Thyroid gland (tissue), 4 donors: ENCODE measurements at regions not wholly inside any gene's neighbourhood (a gene's known extent, or its start where the extent isn't known, plus 50 kb on each side); places are given as distances from the start of the nearest gene placed in this dataset.

ENCODE experiments used
- CTCF ChIP-seq, 6 experiments: fragments of 200-600 bp in 3 of 6; fragments of 450-650 bp in 3 of 6; sonication (generic) in 3 of 6; IDR thresholded peaks; one replicate each; pipeline ENCODE4 v1.5.1; 2016 to 2019; ENCODE audit warnings: antibody characterized with exemption in 6 of 6, mild to moderate bottlenecking in 2 of 6, inconsistent platforms in 1 of 6, moderate library complexity in 1 of 6
- POLR2A ChIP-seq, 2 donors: fragments of 450-650 bp; IDR thresholded peaks; one replicate each; pipeline ENCODE4 v1.6.1; 2017; ENCODE audit warnings: antibody characterized with exemption in 2 of 2, mild to moderate bottlenecking in 2 of 2, moderate library complexity in 1 of 2

GRCh38 chr11:23765682-23766252, 731.1 kb upstream of the LUZP2 start:
- TF ChIP-seq POLR2A (IDR thresholded peaks at IDR 0.05) = no peak
- no peak for TF ChIP-seq CTCF (IDR thresholded peaks at IDR 0.05)
